Stimulated activated naive B cell treated with anti-CD40 and anti-IgM and Interleukin-4, amounts not matched to agents 10 μg/mL and 1 μg/mL and 100 μg/mL, for 72 hours (primary cell): ENCODE measurements at regions not wholly inside any gene's neighbourhood (a gene's known extent, or its start where the extent isn't known, plus 50 kb on each side); places are given as distances from the start of the nearest gene placed in this dataset.
"Not testable (repeated sequence)": the region's sequence is repeated elsewhere in the genome, so short reads cannot be mapped to it uniquely, and the experiment has no call there.

Source experiments
- ATAC-seq, 2 donors: fragments of 150-1000 bp; cut with Tn5 transposase; replicated peaks; 2 replicates each; pipeline ENCODE4 v1.10.0; 2021; ENCODE audit warnings: moderate library complexity in 1 of 2
- DNase-seq: peaks from one replicate; pipeline ENCODE4 v3.0.0; 2021
- H3K27ac Mint-ChIP-seq: one replicate; pipeline ENCODE4 v1.8.0; 2022; ENCODE audit warnings: mild to moderate bottlenecking, mixed read lengths
- H3K27me3 Mint-ChIP-seq, 2 donors: one replicate each; pipeline ENCODE4 v1.8.0; 2022; ENCODE audit warnings: mixed read lengths in 2 of 2
- H3K36me3 Mint-ChIP-seq, 2 donors: one replicate each; pipeline ENCODE4 v1.8.0; 2022; ENCODE audit warnings: mixed read lengths in 2 of 2, mild to moderate bottlenecking in 1 of 2
- H3K4me1 Mint-ChIP-seq, 2 donors: one replicate each; pipeline ENCODE4 v1.8.0; 2022; ENCODE audit warnings: mixed read lengths in 2 of 2, mild to moderate bottlenecking in 1 of 2
- H3K4me3 Mint-ChIP-seq, 2 donors: one replicate each; pipeline ENCODE4 v1.8.0; 2022; ENCODE audit warnings: mild to moderate bottlenecking in 2 of 2, mixed read lengths in 2 of 2, moderate library complexity in 1 of 2
- H3K9me3 Mint-ChIP-seq, 2 donors: one replicate each; pipeline ENCODE4 v1.8.0; 2022; ENCODE audit warnings: mixed read lengths in 2 of 2, mild to moderate bottlenecking in 1 of 2

- H3K4me1 Mint-ChIP-seq, H3K9me3 Mint-ChIP-seq, H3K27ac Mint-ChIP-seq, H3K36me3 Mint-ChIP-seq, DNase-seq, H3K4me3 Mint-ChIP-seq, ATAC-seq: not testable (repeated sequence)
- peaks cover 22 to 24% of the 10 kb centered on the region in 2 donors for H3K27me3 Mint-ChIP-seq
Measured at GRCh38 chr1:199596448-199596847, 431.1 kb upstream of the NR5A2 start.

- Mint-ChIP-seq H3K36me3 (peaks cover under 1 to 1% of the 10 kb centered on the region in 2 donors), H3K4me1 (no peaks in the 10 kb centered on the region), H3K4me3 (no peak overlapping the region), H3K9me3 (peaks cover 6 to 10% of the 10 kb centered on the region in 2 donors), H3K27me3 (peaks cover 25 to 26% of the 10 kb centered on the region in 2 donors), H3K27ac (no peak overlapping the region)
- DNase-seq (no peak), ATAC-seq (no peak)
Measured at GRCh38 chr1:199597152-199597551, 430.4 kb upstream of the NR5A2 start.

GRCh38 chr1:199608414-199608813 lies 419.1 kb upstream of the NR5A2 start:
- ATAC-seq: no peak
- peaks cover 2 to 3% of the 10 kb centered on the region in 2 donors for H3K4me1 Mint-ChIP-seq
- H3K27me3 Mint-ChIP-seq: peaks cover 0 to 4% of the 10 kb centered on the region in 2 donors
- DNase-seq: no peak
- no peak overlapping the region for H3K27ac Mint-ChIP-seq
- H3K36me3 Mint-ChIP-seq: no peaks in the 10 kb centered on the region
- H3K9me3 Mint-ChIP-seq: peaks cover 0 to 1% of the 10 kb centered on the region in 2 donors
- no peak overlapping the region for H3K4me3 Mint-ChIP-seq

- DNase-seq (no peak), ATAC-seq (peak; percentile 98)
- H3K36me3 Mint-ChIP-seq: no peaks in the 10 kb centered on the region
- peaks cover 7 to 11% of the 10 kb centered on the region in 2 donors for H3K4me1 Mint-ChIP-seq
- no peak overlapping the region for H3K27ac Mint-ChIP-seq
- no peaks in the 10 kb centered on the region for H3K9me3 Mint-ChIP-seq
- no peak overlapping the region for H3K4me3 Mint-ChIP-seq
- no peaks in the 10 kb centered on the region for H3K27me3 Mint-ChIP-seq
Measured at GRCh38 chr1:199612976-199613774, 414.3 kb upstream of the NR5A2 start.

GRCh38 chr1:199616947-199617346 lies 410.6 kb upstream of the NR5A2 start:
- H3K4me1 Mint-ChIP-seq: peaks cover 7 to 16% of the 10 kb centered on the region in 2 donors
- DNase-seq: no peak
- ATAC-seq: no peak
- H3K9me3 Mint-ChIP-seq: no peaks in the 10 kb centered on the region
- peaks cover 0 to 3% of the 10 kb centered on the region in 2 donors for H3K27me3 Mint-ChIP-seq
- no peak overlapping the region for H3K4me3 Mint-ChIP-seq
- no peak overlapping the region for H3K27ac Mint-ChIP-seq
- no peaks in the 10 kb centered on the region for H3K36me3 Mint-ChIP-seq

- no peak overlapping the region for H3K27ac Mint-ChIP-seq
- H3K27me3 Mint-ChIP-seq: peaks cover 0 to 3% of the 10 kb centered on the region in 2 donors
- H3K4me3 Mint-ChIP-seq: no peak overlapping the region
- no peak for ATAC-seq
- no peaks in the 10 kb centered on the region for H3K9me3 Mint-ChIP-seq
- H3K4me1 Mint-ChIP-seq: peaks cover 0 to 5% of the 10 kb centered on the region in 2 donors
- no peak for DNase-seq
- H3K36me3 Mint-ChIP-seq: no peaks in the 10 kb centered on the region
Measured at GRCh38 chr1:199619223-199619622, 408.3 kb upstream of the NR5A2 start.

GRCh38 chr1:199626228-199626627 lies 401.3 kb upstream of the NR5A2 start:
- ATAC-seq, DNase-seq, H3K4me1 Mint-ChIP-seq, H3K9me3 Mint-ChIP-seq, H3K4me3 Mint-ChIP-seq, H3K27ac Mint-ChIP-seq, H3K36me3 Mint-ChIP-seq: not testable (repeated sequence)
- peaks cover 14 to 25% of the 10 kb centered on the region in 2 donors for H3K27me3 Mint-ChIP-seq

GRCh38 chr1:199629624-199630023 lies 397.9 kb upstream of the NR5A2 start:
- Mint-ChIP-seq H3K9me3 (peaks cover 8 to 10% of the 10 kb centered on the region in 2 donors), H3K36me3 (peaks cover 2 to 9% of the 10 kb centered on the region in 2 donors), H3K4me3 (no peak overlapping the region), H3K4me1 (peaks cover 4 to 7% of the 10 kb centered on the region in 2 donors), H3K27me3 (peaks cover 23 to 36% of the 10 kb centered on the region in 2 donors), H3K27ac (no peak overlapping the region)
- ATAC-seq (no peak), DNase-seq (no peak)

- H3K27ac Mint-ChIP-seq: no peak overlapping the region
- peaks cover 14 to 17% of the 10 kb centered on the region in 2 donors for H3K9me3 Mint-ChIP-seq
- peaks cover 0 to 4% of the 10 kb centered on the region in 2 donors for H3K36me3 Mint-ChIP-seq
- DNase-seq (no peak), ATAC-seq (no peak)
- H3K4me3 Mint-ChIP-seq: no peak overlapping the region
- peaks cover 12 to 13% of the 10 kb centered on the region in 2 donors for H3K27me3 Mint-ChIP-seq
- no peaks in the 10 kb centered on the region for H3K4me1 Mint-ChIP-seq
Measured at GRCh38 chr1:199639453-199639852, 388.1 kb upstream of the NR5A2 start.

- ATAC-seq: no peak
- no peaks in the 10 kb centered on the region for H3K4me1 Mint-ChIP-seq
Measured at GRCh38 chr1:199641531-199641930, 386.0 kb upstream of the NR5A2 start.

GRCh38 chr1:199644912-199645311 lies 382.6 kb upstream of the NR5A2 start:
- H3K27ac Mint-ChIP-seq: no peak overlapping the region
- DNase-seq: no peak
- ATAC-seq: no peak
- H3K36me3 Mint-ChIP-seq: peaks cover 5% of the 10 kb centered on the region in 2 donors
- H3K4me3 Mint-ChIP-seq: no peak overlapping the region
- peaks cover 11 to 13% of the 10 kb centered on the region in 2 donors for H3K9me3 Mint-ChIP-seq
- H3K27me3 Mint-ChIP-seq: peaks cover 16 to 22% of the 10 kb centered on the region in 2 donors
- no peaks in the 10 kb centered on the region for H3K4me1 Mint-ChIP-seq

More at GRCh38 chr1:199641531-199641930, 386.0 kb upstream of the NR5A2 start:
- Mint-ChIP-seq H3K4me3 (no peak overlapping the region), H3K27me3 (peaks cover under 1 to 3% of the 10 kb centered on the region in 2 donors), H3K36me3 (no peaks in the 10 kb centered on the region), H3K27ac (no peak overlapping the region), H3K9me3 (peaks cover 4 to 8% of the 10 kb centered on the region in 2 donors)
- no peak for DNase-seq

- H3K9me3 Mint-ChIP-seq: peaks cover 14 to 15% of the 10 kb centered on the region in 2 donors
- DNase-seq: no peak
Measured at GRCh38 chr1:199646761-199647160, 380.7 kb upstream of the NR5A2 start.

GRCh38 chr1:199657449-199657848 lies 370.1 kb upstream of the NR5A2 start:
- Mint-ChIP-seq H3K27ac (no peak overlapping the region), H3K27me3 (peaks cover 0 to 11% of the 10 kb centered on the region in 2 donors), H3K9me3 (peaks cover 0 to 5% of the 10 kb centered on the region in 2 donors), H3K36me3 (no peaks in the 10 kb centered on the region), H3K4me3 (no peak overlapping the region), H3K4me1 (no peaks in the 10 kb centered on the region)
- DNase-seq: no peak
- no peak for ATAC-seq

More at GRCh38 chr1:199646761-199647160, 380.7 kb upstream of the NR5A2 start:
- H3K36me3 Mint-ChIP-seq: peaks cover 5% of the 10 kb centered on the region in 2 donors
- H3K27ac Mint-ChIP-seq: no peak overlapping the region
- no peak overlapping the region for H3K4me3 Mint-ChIP-seq
- no peaks in the 10 kb centered on the region for H3K4me1 Mint-ChIP-seq
- H3K27me3 Mint-ChIP-seq: peaks cover 19 to 27% of the 10 kb centered on the region in 2 donors
- no peak for ATAC-seq

GRCh38 chr1:199660071-199660470 lies 367.4 kb upstream of the NR5A2 start:
- Mint-ChIP-seq H3K4me1 (no peaks in the 10 kb centered on the region), H3K36me3 (no peaks in the 10 kb centered on the region), H3K27ac (no peak overlapping the region), H3K9me3 (peaks cover 0 to 3% of the 10 kb centered on the region in 2 donors), H3K27me3 (peaks cover 0 to 11% of the 10 kb centered on the region in 2 donors), H3K4me3 (no peak overlapping the region)
- no peak for ATAC-seq
- no peak for DNase-seq

- Mint-ChIP-seq H3K9me3 (no peaks in the 10 kb centered on the region), H3K4me1 (peaks cover 0 to 3% of the 10 kb centered on the region in 2 donors), H3K27ac (no peak overlapping the region), H3K27me3 (peaks cover 6 to 9% of the 10 kb centered on the region in 2 donors), H3K36me3 (no peaks in the 10 kb centered on the region), H3K4me3 (no peak overlapping the region)
- DNase-seq (no peak), ATAC-seq (no peak)
Measured at GRCh38 chr1:199665371-199665770, 362.1 kb upstream of the NR5A2 start.
